ENCODE measurements at regions not wholly inside any gene's neighbourhood (a gene's known extent, or its start where the extent isn't known, plus 50 kb on each side); places are given as distances from the start of the nearest gene placed in this dataset.

DNA sequence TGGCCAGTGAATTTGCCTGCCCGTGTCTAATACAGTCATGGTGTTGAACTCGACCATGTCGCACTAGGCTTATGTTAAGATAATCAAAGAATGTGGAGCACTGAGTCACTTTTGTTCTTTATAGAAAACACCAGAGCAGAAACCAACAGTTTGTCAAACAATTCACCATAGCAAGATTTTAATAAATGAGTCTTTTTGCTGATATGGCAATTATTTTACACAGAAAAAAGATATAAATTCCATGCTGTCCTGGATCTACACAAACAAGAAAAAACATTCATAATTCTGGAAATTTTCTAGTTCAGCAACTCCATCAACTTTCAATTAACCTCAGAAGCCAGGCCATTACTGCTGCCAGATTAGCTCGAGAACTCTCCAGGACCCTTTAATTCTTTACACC, 208.9 kb downstream of the ZNF608 start:
- no peaks in the 10 kb centered on the region for H3K4me1 ChIP-seq (ENCODE audit: insufficient read depth, low read length, poor library complexity, severe bottlenecking)
- no peaks in the 10 kb centered on the region for H4K20me1 ChIP-seq (ENCODE audit: insufficient read depth, low read length)
- H3K9me2 ChIP-seq (ENCODE audit: insufficient read depth, low read length): no peaks in the 10 kb centered on the region
- intact Hi-C loops (cut with micrococcal nuclease; ENCODE audit: unreplicated experiment): no loop called here
- H2AFZ ChIP-seq (ENCODE audit: low read length): no peak overlapping the region
- CTCF ChIA-PET (ENCODE audit: unreplicated experiment): interaction anchor here (0.6 kb wide), 1 partner anchor 12 kb away, joined by 3 read pairs; no protein-coding TSS in a partner anchor
- no peaks in the 10 kb centered on the region for H3K79me2 ChIP-seq (ENCODE audit: insufficient read depth, low read depth, low read length)
- no peak overlapping the region for H3K4me3 ChIP-seq (ENCODE audit: low read depth, low read length, poor library complexity, severe bottlenecking)
- H3K36me3 ChIP-seq (ENCODE audit: insufficient read depth, low read length): no peaks in the 10 kb centered on the region
- POLR2A ChIA-PET: no interaction called here
- H3K9me3 ChIP-seq (ENCODE audit: low read length): no peaks in the 10 kb centered on the region
- no peak for TF ChIP-seq EZH2phosphoT487 (IDR thresholded peaks at IDR 0.05; ENCODE audit: borderline replicate concordance, low read depth, low read length)
- TF ChIP-seq, protein P1, sequence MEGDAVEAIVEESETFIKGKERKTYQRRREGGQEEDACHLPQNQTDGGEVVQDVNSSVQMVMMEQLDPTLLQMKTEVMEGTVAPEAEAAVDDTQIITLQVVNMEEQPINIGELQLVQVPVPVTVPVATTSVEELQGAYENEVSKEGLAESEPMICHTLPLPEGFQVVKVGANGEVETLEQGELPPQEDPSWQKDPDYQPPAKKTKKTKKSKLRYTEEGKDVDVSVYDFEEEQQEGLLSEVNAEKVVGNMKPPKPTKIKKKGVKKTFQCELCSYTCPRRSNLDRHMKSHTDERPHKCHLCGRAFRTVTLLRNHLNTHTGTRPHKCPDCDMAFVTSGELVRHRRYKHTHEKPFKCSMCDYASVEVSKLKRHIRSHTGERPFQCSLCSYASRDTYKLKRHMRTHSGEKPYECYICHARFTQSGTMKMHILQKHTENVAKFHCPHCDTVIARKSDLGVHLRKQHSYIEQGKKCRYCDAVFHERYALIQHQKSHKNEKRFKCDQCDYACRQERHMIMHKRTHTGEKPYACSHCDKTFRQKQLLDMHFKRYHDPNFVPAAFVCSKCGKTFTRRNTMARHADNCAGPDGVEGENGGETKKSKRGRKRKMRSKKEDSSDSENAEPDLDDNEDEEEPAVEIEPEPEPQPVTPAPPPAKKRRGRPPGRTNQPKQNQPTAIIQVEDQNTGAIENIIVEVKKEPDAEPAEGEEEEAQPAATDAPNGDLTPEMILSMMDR (conservative IDR thresholded peaks at IDR 0.05; ENCODE audit: low read length): no peak
- no TSS peak for BruUV-seq (replicated peaks)
- DNase-seq (ENCODE audit: low spot score): no peak
- H3K27ac ChIP-seq (ENCODE audit: low read depth, low read length, poor library complexity, severe bottlenecking): no peak overlapping the region
- H3K4me2 ChIP-seq (ENCODE audit: low read length): no peak overlapping the region

DNA sequence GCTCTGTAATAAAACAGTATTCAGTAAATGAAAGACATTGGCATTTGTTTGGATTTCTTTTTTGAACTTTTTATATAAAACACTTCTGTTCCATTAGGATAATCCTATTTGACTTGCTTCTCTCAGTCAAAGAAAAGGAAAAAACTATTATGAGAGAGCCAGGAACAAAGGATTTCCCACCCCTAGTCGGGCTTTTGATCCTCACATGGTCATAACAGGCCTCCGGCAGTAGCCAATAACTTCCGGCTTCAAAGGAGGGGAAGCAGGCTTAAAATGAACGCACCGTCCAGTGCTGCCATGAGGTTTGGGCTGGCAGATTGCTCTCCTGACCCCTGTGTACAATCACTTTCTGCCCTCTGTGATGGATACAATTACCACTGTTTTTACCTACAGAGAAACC, 209.3 kb downstream of the ZNF608 start:
- no peaks in the 10 kb centered on the region for H3K79me2 ChIP-seq (ENCODE audit: insufficient read depth, low read depth, low read length)
- no peak overlapping the region for H2AFZ ChIP-seq (ENCODE audit: low read length)
- H3K4me3 ChIP-seq (ENCODE audit: low read depth, low read length, poor library complexity, severe bottlenecking): no peak overlapping the region
- CTCF ChIA-PET (ENCODE audit: unreplicated experiment): no interaction called here
- TF ChIP-seq, protein P1 (conservative IDR thresholded peaks at IDR 0.05; ENCODE audit: low read length): no peak
- no peak for TF ChIP-seq EZH2phosphoT487 (IDR thresholded peaks at IDR 0.05; ENCODE audit: borderline replicate concordance, low read depth, low read length)
- H3K4me1 ChIP-seq (ENCODE audit: insufficient read depth, low read length, poor library complexity, severe bottlenecking): no peaks in the 10 kb centered on the region
- no peaks in the 10 kb centered on the region for H3K9me2 ChIP-seq (ENCODE audit: insufficient read depth, low read length)
- H4K20me1 ChIP-seq (ENCODE audit: insufficient read depth, low read length): no peaks in the 10 kb centered on the region
- DNase-seq (ENCODE audit: low spot score): no peak
- no peak overlapping the region for H3K4me2 ChIP-seq (ENCODE audit: low read length)
- no peaks in the 10 kb centered on the region for H3K9me3 ChIP-seq (ENCODE audit: low read length)
- BruUV-seq (replicated peaks): no TSS peak
- H3K36me3 ChIP-seq (ENCODE audit: insufficient read depth, low read length): no peaks in the 10 kb centered on the region
- H3K27ac ChIP-seq (ENCODE audit: low read depth, low read length, poor library complexity, severe bottlenecking): no peak overlapping the region
- POLR2A ChIA-PET: no interaction called here
- intact Hi-C loops (cut with micrococcal nuclease; ENCODE audit: unreplicated experiment): no loop called here

- Histone ChIP-seq H3K79me2 (ENCODE audit: insufficient read depth, low read depth, low read length) (no peaks in the 10 kb centered on the region), H2AFZ (ENCODE audit: low read length) (no peak overlapping the region), H3K27ac (ENCODE audit: low read depth, low read length, poor library complexity, severe bottlenecking) (no peak overlapping the region), H4K20me1 (ENCODE audit: insufficient read depth, low read length) (no peaks in the 10 kb centered on the region), H3K9me3 (ENCODE audit: low read length) (no peaks in the 10 kb centered on the region), H3K4me2 (ENCODE audit: low read length) (no peak overlapping the region), H3K4me3 (ENCODE audit: low read depth, low read length, poor library complexity, severe bottlenecking) (no peak overlapping the region), H3K4me1 (ENCODE audit: insufficient read depth, low read length, poor library complexity, severe bottlenecking) (no peaks in the 10 kb centered on the region), H3K36me3 (ENCODE audit: insufficient read depth, low read length) (no peaks in the 10 kb centered on the region), H3K9me2 (ENCODE audit: insufficient read depth, low read length) (no peaks in the 10 kb centered on the region)
- intact Hi-C loops (cut with micrococcal nuclease; ENCODE audit: unreplicated experiment): no loop called here
- no TSS peak for BruUV-seq (replicated peaks)
- CTCF ChIA-PET (ENCODE audit: unreplicated experiment): no interaction called here
- DNase-seq (ENCODE audit: low spot score): no peak
- POLR2A ChIA-PET: no interaction called here
- TF ChIP-seq EZH2phosphoT487 (IDR thresholded peaks at IDR 0.05; ENCODE audit: borderline replicate concordance, low read depth, low read length): no peak
- TF ChIP-seq, protein P1 (conservative IDR thresholded peaks at IDR 0.05; ENCODE audit: low read length): no peak
These were observed 210.1 kb downstream of the ZNF608 start for GRCh38 chr5:124536333-124536732.
